ENCODE measurements at regions not wholly inside any gene's neighbourhood (a gene's known extent, or its start where the extent isn't known, plus 50 kb on each side); places are given as distances from the start of the nearest gene placed in this dataset.

DNA sequence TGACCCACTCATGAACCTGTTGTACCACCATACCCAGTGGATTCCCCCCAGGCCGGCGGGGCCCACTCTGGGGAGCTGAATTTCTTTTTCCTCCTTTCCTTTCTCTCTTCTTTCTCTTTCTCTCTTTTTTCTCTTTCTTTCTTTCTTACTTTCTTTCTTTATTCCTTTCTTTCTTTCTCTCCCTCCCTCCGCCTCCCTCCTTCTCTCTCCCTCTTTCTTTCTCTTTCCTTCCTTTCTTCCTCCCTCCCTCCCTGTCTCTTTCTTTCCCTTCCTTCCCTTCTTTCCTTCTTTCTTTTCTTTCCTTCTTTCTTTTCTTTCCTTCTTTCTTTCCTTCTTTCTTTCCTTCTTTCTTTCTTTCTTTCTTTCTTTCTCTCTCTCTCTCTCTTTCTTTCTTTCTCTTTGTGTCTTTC, 327.7 kb downstream of the ZNF536 start:
- TF ChIP-seq, protein P1, sequence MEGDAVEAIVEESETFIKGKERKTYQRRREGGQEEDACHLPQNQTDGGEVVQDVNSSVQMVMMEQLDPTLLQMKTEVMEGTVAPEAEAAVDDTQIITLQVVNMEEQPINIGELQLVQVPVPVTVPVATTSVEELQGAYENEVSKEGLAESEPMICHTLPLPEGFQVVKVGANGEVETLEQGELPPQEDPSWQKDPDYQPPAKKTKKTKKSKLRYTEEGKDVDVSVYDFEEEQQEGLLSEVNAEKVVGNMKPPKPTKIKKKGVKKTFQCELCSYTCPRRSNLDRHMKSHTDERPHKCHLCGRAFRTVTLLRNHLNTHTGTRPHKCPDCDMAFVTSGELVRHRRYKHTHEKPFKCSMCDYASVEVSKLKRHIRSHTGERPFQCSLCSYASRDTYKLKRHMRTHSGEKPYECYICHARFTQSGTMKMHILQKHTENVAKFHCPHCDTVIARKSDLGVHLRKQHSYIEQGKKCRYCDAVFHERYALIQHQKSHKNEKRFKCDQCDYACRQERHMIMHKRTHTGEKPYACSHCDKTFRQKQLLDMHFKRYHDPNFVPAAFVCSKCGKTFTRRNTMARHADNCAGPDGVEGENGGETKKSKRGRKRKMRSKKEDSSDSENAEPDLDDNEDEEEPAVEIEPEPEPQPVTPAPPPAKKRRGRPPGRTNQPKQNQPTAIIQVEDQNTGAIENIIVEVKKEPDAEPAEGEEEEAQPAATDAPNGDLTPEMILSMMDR (IDR thresholded peaks at IDR 0.05; ENCODE audit: low read depth, low read length, missing control alignments) = no peak
- DNase-seq (ENCODE audit: low read depth) = no peak
- in situ Hi-C loops (cut with HindIII; ENCODE audit: low sequenced_read_pairs) = no loop called here
- H3K4me3 ChIP-seq (ENCODE audit: low read depth, low read length) = no peak overlapping the region

DNA sequence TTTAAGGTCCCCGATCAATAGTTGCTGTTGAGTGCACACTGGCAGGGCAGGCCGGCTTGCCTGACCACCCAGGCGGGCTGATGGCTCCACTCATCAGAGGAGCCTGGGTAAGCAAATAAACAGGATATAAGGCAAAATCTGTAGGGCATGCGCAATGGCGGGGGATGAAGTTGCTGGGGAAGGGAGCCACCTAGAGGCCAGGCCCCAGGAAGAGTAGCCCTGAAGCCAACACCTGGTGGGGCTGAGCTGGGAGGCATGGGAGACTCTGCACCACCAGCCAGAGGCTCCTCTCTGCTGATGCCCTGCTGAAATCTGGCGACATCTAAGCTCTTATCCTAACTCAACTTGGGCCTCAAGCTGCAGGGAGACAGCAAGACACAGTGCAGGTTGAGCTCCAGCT, 324.3 kb downstream of the ZNF536 start:
- H3K4me3 ChIP-seq (ENCODE audit: low read depth, low read length) = no peak overlapping the region
- in situ Hi-C loops (cut with HindIII; ENCODE audit: low sequenced_read_pairs) = no loop called here
- TF ChIP-seq, protein P1 (IDR thresholded peaks at IDR 0.05; ENCODE audit: low read depth, low read length, missing control alignments) = peak; percentile 25
- DNase-seq (ENCODE audit: low read depth) = no peak

DNA sequence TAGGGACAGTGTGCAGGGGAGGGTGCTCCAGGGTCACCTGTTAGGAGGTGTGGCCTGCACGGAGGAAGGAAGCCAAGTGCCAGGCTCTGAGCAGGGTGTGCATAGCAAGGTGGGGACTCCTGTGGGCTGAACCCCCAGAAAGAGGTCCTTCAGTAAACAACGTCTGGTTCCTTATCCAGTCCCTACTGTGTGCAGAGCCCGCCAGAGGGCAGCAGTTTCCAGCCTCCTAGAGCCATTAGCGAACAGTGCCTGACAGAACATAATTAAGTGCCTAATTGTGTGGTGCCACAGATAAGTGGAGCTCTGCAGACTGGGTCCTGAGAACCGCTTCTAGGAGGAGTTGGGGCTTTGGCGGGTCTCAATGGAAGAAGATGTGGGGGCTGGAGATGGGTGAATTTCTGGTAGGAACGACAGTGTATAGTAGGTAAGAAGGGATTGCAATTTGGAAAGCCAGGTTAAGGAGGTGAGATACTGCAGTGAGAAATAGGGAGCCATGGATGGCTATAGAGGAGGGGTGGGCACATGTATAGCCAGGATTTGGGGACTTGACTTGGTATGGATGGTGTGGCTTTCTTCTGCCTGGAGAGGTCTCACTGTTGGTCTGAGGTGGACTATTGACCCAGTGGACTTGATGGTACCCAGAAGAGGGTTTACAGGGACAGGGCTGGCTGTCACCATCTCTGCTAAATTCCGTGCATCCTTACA, 323.1 kb downstream of the ZNF536 start:
- in situ Hi-C loops (cut with HindIII; ENCODE audit: low sequenced_read_pairs) = no loop called here
- TF ChIP-seq, protein P1 (IDR thresholded peaks at IDR 0.05; ENCODE audit: low read depth, low read length, missing control alignments) = no peak

DNA sequence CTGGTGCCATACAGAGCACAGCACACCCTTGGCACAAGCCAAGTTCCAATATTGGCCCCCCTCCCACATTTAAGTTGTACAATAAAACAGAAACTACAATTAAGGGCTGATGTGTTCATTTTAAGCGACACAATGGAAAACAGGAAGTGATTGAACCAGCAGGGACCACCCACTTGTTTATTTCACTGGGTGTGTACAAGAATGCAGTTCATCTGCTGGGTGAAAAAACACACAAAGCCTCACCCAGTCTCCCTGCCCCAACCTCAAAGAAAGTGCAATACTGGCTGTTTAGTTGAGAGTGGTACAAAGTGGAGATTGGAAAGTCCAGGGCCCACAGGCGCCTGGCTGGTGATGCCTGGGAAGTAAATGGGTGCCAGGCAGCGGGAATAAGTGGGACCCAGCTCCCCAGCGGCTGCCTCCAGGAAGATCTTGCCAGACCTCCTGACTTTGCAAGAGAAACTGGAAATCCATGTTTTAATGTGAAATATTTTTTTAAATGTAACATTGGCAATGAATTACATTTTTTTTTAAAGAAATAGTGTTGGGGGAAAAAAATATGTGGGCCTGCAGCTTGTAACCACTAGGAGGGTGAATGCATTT, 322.1 kb downstream of the ZNF536 start:
- H3K4me3 ChIP-seq (ENCODE audit: low read depth, low read length) = no peak overlapping the region
- DNase-seq (ENCODE audit: low read depth) = no peak
- TF ChIP-seq, protein P1 (IDR thresholded peaks at IDR 0.05; ENCODE audit: low read depth, low read length, missing control alignments) = no peak
- in situ Hi-C loops (cut with HindIII; ENCODE audit: low sequenced_read_pairs) = no loop called here

More for the DNA sequence above, 323.1 kb downstream of the ZNF536 start:
- no peak for DNase-seq (ENCODE audit: low read depth)
- no peak overlapping the region for H3K4me3 ChIP-seq (ENCODE audit: low read depth, low read length)

DNA sequence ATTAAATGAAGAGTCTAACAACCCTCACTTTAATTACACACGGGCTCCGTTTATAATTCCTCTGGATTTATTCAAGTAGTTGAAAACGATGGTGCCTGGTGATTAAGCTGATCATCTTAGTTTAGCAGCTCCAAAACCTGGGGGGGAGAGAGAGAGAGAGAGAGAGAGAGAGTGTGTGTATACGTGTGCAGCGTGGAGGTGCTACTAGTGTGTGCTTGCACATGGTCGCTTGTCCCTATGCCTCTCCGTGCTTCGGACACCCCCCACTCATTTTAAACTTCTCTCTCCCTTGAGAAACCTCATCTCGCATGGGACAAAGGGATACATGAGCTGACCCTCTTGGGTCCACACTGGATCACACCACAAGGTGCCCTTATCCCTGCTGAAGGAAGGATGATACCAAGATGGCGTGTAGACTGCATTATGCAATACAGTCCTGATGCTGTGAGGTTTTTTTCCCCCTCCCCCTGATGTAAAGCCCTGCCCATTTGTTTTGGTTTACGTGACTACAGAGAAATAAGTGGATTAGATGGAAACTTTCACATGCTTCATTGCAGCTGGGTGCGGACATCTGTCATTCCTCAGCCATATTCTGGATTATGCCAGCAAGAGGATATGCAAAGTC, 320.8 kb downstream of the ZNF536 start:
- in situ Hi-C loops (cut with HindIII; ENCODE audit: low sequenced_read_pairs) = no loop called here
- TF ChIP-seq, protein P1 (IDR thresholded peaks at IDR 0.05; ENCODE audit: low read depth, low read length, missing control alignments) = no peak
- DNase-seq (ENCODE audit: low read depth) = no peak
- peak overlapping the region; percentile 28 for H3K4me3 ChIP-seq (ENCODE audit: low read depth, low read length)

DNA sequence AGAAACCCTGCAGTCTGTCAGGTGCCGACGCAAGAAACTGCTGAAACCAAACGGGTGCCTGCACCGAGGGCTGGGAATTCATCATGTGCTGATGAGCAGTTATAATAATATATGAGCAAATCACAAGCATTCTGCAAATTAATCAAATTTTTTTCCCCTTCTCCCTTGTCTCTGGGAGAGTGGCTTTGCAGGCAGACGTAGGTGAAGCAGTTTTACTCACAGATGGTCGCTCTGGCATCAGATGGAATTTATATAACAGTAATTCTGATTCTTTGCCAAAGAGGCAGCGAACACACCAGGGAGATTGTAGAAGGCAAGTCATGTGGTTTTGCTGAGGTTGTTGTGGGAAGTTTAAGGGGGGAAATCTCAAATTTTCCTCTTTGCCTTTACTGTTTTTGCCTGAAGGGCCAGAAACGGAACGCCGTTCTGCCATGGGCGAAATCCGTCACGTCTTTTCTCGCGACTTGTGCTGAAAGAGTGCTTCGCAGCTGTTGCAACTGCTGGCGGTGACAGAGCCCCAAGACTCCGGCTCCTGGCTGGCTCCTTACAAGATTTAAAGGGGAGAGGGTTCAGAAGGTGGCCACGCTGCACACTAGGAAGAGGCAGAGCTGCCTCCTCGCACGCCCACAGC, 320.1 kb downstream of the ZNF536 start:
- H3K4me3 ChIP-seq (ENCODE audit: low read depth, low read length) = peak overlapping the region; percentile 28
- TF ChIP-seq, protein P1 (IDR thresholded peaks at IDR 0.05; ENCODE audit: low read depth, low read length, missing control alignments) = no peak
- peak; percentile 11 for DNase-seq (ENCODE audit: low read depth)
- in situ Hi-C loops (cut with HindIII; ENCODE audit: low sequenced_read_pairs) = no loop called here

Data from astrocyte of the cerebellum (primary cell).